NCI-H128 (cell line): ENCODE measurements at regions not wholly inside any gene's neighbourhood (a gene's known extent, or its start where the extent isn't known, plus 50 kb on each side); places are given as distances from the start of the nearest gene placed in this dataset.

ENCODE experiments used
- DNase-seq: peaks from one replicate; lab custom pipeline; 2025; ENCODE audit not compliant: unreplicated experiment; lab: John Stamatoyannopoulos, UW

- no peak for DNase-seq
Measured at GRCh38 chr21:28828021-28828420, 164.7 kb downstream of the LTN1 start.

GRCh38 chr21:28827422-28827821, 165.3 kb downstream of the LTN1 start:
- DNase-seq, result no peak

- no peak for DNase-seq
Measured at GRCh38 chr21:28826569-28826968, 166.1 kb downstream of the LTN1 start.

- DNase-seq, result no peak
Measured at GRCh38 chr21:28826021-28826420, 166.7 kb downstream of the LTN1 start.

GRCh38 chr21:28823429-28823828, 169.2 kb downstream of the LTN1 start:
- no peak for DNase-seq

- no peak for DNase-seq
Measured at GRCh38 chr21:28822486-28823335, 170.0 kb downstream of the LTN1 start.

- no peak for DNase-seq
Measured at GRCh38 chr21:28822123-28822399, 170.6 kb downstream of the LTN1 start.

- no peak for DNase-seq
Measured at GRCh38 chr21:28821276-28822122, 171.2 kb downstream of the LTN1 start.

GRCh38 chr21:28818663-28819278, 173.9 kb downstream of the LTN1 start:
- DNase-seq, result no peak

GRCh38 chr21:28817871-28818270, 174.8 kb downstream of the LTN1 start:
- DNase-seq, result no peak

GRCh38 chr21:28811860-28812259, 180.8 kb downstream of the LTN1 start:
- DNase-seq, result no peak

GRCh38 chr21:28810826-28811524, 181.7 kb downstream of the LTN1 start:
- DNase-seq, result no peak

GRCh38 chr21:28805885-28806284, 186.8 kb downstream of the LTN1 start:
- DNase-seq, result no peak

GRCh38 chr21:28804089-28804670, 188.5 kb downstream of the LTN1 start:
- no peak for DNase-seq

- DNase-seq, result no peak
Measured at GRCh38 chr21:28801906-28802305, 190.8 kb downstream of the LTN1 start.

GRCh38 chr21:28799926-28800325, 192.8 kb downstream of the LTN1 start:
- no peak for DNase-seq

- no peak for DNase-seq
Measured at GRCh38 chr21:28798798-28799197, 193.9 kb downstream of the LTN1 start.

GRCh38 chr21:28795251-28795650, 197.4 kb downstream of the LTN1 start:
- DNase-seq, result no peak

GRCh38 chr21:28794371-28794851, 198.3 kb downstream of the LTN1 start:
- no peak for DNase-seq

- DNase-seq, result no peak
Measured at GRCh38 chr21:28793043-28793442, 199.6 kb downstream of the LTN1 start.
